Pancreas (tissue), 10 donors: ENCODE measurements at regions not wholly inside any gene's neighbourhood (a gene's known extent, or its start where the extent isn't known, plus 50 kb on each side); places are given as distances from the start of the nearest gene placed in this dataset.

Experiments used
- ATAC-seq, 4 donors: fragments of 200-7000 bp; cut with Tn5 transposase; one replicate each; pipeline versions ENCODE4 v1.8.0 to v1.9.1; 2020; ENCODE audit warnings: mild to moderate bottlenecking in 4 of 4, moderate library complexity in 4 of 4
- DNase-seq, 6 donors: peaks; one replicate each; pipeline ENCODE4 v3.0.0-alpha.2; 2020
- FAIRE-seq: peaks from 2 replicates; lab custom pipeline; 2012; peaks lifted over from hg19 to GRCh38; lab: Jason Lieb, UNC
- H3K27ac ChIP-seq, 4 donors: fragments of 200-600 bp; sonication (generic); 1 replicate in 3 of 4; 2 replicates in 1 of 4; pipeline versions ENCODE4 v1.5.0 to v1.8.0; 2020
- H3K27me3 ChIP-seq, 4 donors: fragments of 200-600 bp; one replicate each; pipeline ENCODE4 v1.8.0; 2021
- H3K36me3 ChIP-seq, 3 donors: fragments of 200-600 bp; sonication (generic) in 1 of 3; one replicate each; pipeline versions ENCODE4 v1.5.0 to v1.8.0; 2020 to 2021
- H3K4me1 ChIP-seq, 3 donors: fragments of 200-600 bp; one replicate each; pipeline ENCODE4 v1.8.0; 2021
- H3K4me3 ChIP-seq, 4 donors: fragments of 200-600 bp; sonication (generic) in 2 of 4; one replicate each; pipeline versions ENCODE4 v1.5.0 to v1.8.0; 2020 to 2021
- H3K9me3 ChIP-seq, 4 donors: fragments of 200-600 bp; one replicate each; pipeline ENCODE4 v1.8.0; 2021
- CTCF ChIP-seq, 4 donors: fragments of 200-600 bp; sonication (generic) in 3 of 4; IDR thresholded peaks; one replicate each; pipeline versions ENCODE4 v1.5.0 to v1.8.0; 2021; ENCODE audit warnings: antibody characterized with exemption in 4 of 4
- WGBS, 2 donors: extraction: QIAGEN DNeasy Blood & Tissue Kit; methylation state at CpG; one replicate each; pipeline ENCODE4 v1.1.7; 2013; 5-methylcytosine and 5-hydroxymethylcytosine counted together
- intact Hi-C, 3 donors: fragments of 100-400 bp; cut with DNase I; formaldehyde crosslinking; loops; one replicate each; pipeline versions ENCODE4 v1.11.1 to v1.14.2; 2022
- donor health status: healthy with polysubstance abuse.
- donor health status: DM: no; HTN: no; CAD: no; lungs with moderate emphysema.
- donor health status: DM: no; HTN: no; CAD: no.
- donor health status: control.
- donor health status: control.
- donor health status: Bipolar disorder and iron deficiency.
- donor health status: DM: yes; HTN: yes; CAD: no.
- donor health status: DM: no; HTN: no; CAD: no.
- donor health status: DM: no; HTN: no; CAD: no.
- donor health status: DM: yes; HTN: yes; CAD: no.

- H3K27ac ChIP-seq, result no peak overlapping the region
- no peak for ATAC-seq
- no peaks in the 10 kb centered on the region for H3K4me1 ChIP-seq
- no peak for DNase-seq
- WGBS, 2 donors, result 70 to 86% methylated on average over 4 of the region's 4 CpGs
- intact Hi-C loops, result no loop called here
- H3K4me3 ChIP-seq, result no peak overlapping the region
- no peaks in the 10 kb centered on the region for H3K9me3 ChIP-seq
- H3K27me3 ChIP-seq, result peaks cover 0 to 3% (median 0%) of the 10 kb centered on the region in 4 donors
- no peaks in the 10 kb centered on the region for H3K36me3 ChIP-seq
- FAIRE-seq, result no peak
- no peak for TF ChIP-seq CTCF (IDR thresholded peaks at IDR 0.05)
Measured at GRCh38 chr6:147789430-147789947, 281.0 kb downstream of the SAMD5 start.

GRCh38 chr6:147793871-147794643, 285.6 kb downstream of the SAMD5 start:
- H3K9me3 ChIP-seq, result no peaks in the 10 kb centered on the region
- H3K4me1 ChIP-seq, result no peaks in the 10 kb centered on the region
- peak; percentile 70 for FAIRE-seq
- no peak for DNase-seq
- WGBS, 2 donors, result 67 to 71% methylated on average over 2 of the region's 2 CpGs
- H3K36me3 ChIP-seq, result no peaks in the 10 kb centered on the region
- intact Hi-C loops, result no loop called here
- TF ChIP-seq CTCF (IDR thresholded peaks at IDR 0.05), result no peak
- H3K27ac ChIP-seq, result no peak overlapping the region
- H3K27me3 ChIP-seq, result peaks cover 0 to 3% (median 0%) of the 10 kb centered on the region in 4 donors
- no peak for ATAC-seq
- H3K4me3 ChIP-seq, result no peak overlapping the region

DNA sequence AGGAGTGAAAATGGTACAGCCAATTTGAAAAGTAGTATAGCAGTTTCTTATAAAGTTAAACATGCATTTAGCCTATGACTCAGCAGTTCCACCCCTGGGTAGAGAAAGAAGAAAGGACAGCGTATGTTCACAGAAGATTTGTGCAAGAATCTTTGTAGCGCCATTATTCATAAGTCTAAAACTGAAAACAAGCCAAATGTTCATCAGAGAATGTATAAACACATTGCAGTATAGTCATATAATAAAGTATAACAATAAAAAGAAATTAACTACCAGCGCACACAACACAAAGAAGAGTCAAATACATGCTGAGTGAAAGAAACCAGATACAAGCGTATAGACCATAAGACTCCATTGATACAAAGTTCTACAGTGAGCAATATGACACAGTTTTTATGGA, 294.0 kb downstream of the SAMD5 start:
- FAIRE-seq (peak; percentile 56), ATAC-seq (no peak), DNase-seq (no peak)
- Histone ChIP-seq H3K4me1 (no peaks in the 10 kb centered on the region), H3K36me3 (no peaks in the 10 kb centered on the region), H3K4me3 (no peak overlapping the region), H3K27ac (no peak overlapping the region), H3K9me3 (no peaks in the 10 kb centered on the region), H3K27me3 (no peaks in the 10 kb centered on the region)
- 92 to 98% methylated on average over 4 of the region's 4 CpGs for WGBS, 2 donors
- TF ChIP-seq CTCF (IDR thresholded peaks at IDR 0.05), result no peak
- intact Hi-C loops, result no loop called here

DNA sequence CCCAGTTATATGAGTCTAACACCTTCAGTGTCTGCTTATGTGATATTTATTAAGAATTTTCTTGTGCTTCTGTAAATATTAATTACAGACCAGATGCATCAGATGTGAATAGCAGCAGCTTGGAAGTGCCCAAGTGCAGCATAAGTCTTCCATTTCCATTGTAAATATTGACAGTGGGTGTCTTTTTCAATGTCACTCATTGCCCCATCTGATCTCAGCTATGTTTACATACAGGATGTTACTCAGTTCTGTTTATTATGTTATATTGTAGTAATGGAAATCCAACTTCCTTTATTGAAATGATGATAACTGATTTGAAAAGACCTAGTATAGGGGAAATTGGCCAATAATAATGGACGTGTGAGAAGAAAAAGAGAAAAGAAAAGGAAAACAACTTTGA, 296.7 kb downstream of the SAMD5 start:
- DNase-seq (no peak), FAIRE-seq (no peak), ATAC-seq (peak in 1 of 4 donors; percentile 35)
- Histone ChIP-seq H3K9me3 (no peaks in the 10 kb centered on the region), H3K27me3 (no peaks in the 10 kb centered on the region), H3K36me3 (no peaks in the 10 kb centered on the region), H3K4me1 (no peaks in the 10 kb centered on the region), H3K4me3 (no peak overlapping the region), H3K27ac (no peak overlapping the region)
- no peak for TF ChIP-seq CTCF (IDR thresholded peaks at IDR 0.05)
- 53 to 73% methylated on average over 1 of the region's 1 CpG for WGBS, 2 donors
- intact Hi-C loops, result no loop called here

GRCh38 chr6:147806697-147807096, 298.2 kb downstream of the SAMD5 start:
- Histone ChIP-seq H3K4me3 (no peak overlapping the region), H3K9me3 (no peaks in the 10 kb centered on the region), H3K36me3 (no peaks in the 10 kb centered on the region), H3K27ac (no peak overlapping the region), H3K27me3 (no peaks in the 10 kb centered on the region), H3K4me1 (no peaks in the 10 kb centered on the region)
- 95 to 98% methylated on average over 1 of the region's 1 CpG for WGBS, 2 donors
- DNase-seq, result no peak
- FAIRE-seq, result no peak
- intact Hi-C loops, result no loop called here
- no peak for TF ChIP-seq CTCF (IDR thresholded peaks at IDR 0.05)
- ATAC-seq, result no peak
